HFF-Myc (cell line): ENCODE measurements at regions not wholly inside any gene's neighbourhood (a gene's known extent, or its start where the extent isn't known, plus 50 kb on each side); places are given as distances from the start of the nearest gene placed in this dataset.

ENCODE experiments used
- DNase-seq: peaks from one replicate; pipeline ENCODE4 v3.0.0-alpha.2; 2011; ENCODE audit warnings: low read depth; ENCODE audit errors: extremely low read depth
- H3K4me3 ChIP-seq: replicated peaks from 2 replicates; pipeline ENCODE4 v1.5.1; 2011; ENCODE audit warnings: low read depth, mild to moderate bottlenecking, control low read depth, low read length
- CTCF ChIP-seq: IDR thresholded peaks from 2 replicates; pipeline ENCODE4 v1.5.1; 2012; ENCODE audit warnings: mild to moderate bottlenecking, low read depth, low read length, control low read depth; ENCODE audit errors: missing control alignments

GRCh38 chr6:19024737-19025136, 637.6 kb downstream of the RNF144B start:
- no peak overlapping the region for H3K4me3 ChIP-seq
- no peak for DNase-seq
- no peak for TF ChIP-seq CTCF

- H3K4me3 ChIP-seq, result no peak overlapping the region
- no peak for DNase-seq
- TF ChIP-seq CTCF, result no peak
These were observed 641.1 kb downstream of the RNF144B start for GRCh38 chr6:19028201-19028600.

DNA sequence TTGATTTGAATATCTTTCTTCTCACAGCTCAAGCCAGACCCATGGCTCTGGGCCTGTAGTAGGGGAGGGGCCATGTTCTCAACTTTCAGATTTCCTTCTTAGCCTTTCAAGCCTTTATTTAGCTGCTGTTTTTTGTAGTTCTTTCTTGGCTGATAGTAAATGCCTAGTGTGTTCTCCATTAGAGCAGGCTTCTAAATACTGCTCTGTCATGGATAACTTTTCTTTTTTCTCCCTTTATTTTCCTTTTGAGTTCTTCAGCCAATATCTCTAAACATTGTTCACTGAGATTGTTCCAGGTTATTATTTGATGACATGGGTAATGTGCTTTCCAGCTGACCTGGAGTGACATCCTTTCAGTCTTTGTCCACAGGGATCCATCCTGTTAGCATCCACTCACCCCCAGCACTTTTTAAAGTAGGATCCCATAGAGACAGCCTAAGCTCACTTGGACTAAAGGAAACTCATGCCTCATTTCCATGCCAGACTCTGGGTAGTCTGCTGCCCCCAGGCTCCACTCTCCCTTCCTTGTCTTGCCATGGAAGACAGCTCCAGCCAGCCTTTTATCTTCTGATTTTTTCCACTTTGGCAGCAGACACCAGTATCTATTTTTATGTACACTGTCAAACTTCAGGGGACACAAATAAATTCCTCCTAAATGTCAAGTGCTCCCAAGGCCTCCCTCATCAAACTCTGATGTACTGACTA, 645.6 kb downstream of the RNF144B start:
- H3K4me3 ChIP-seq, result no peak overlapping the region
- no peak for DNase-seq
- TF ChIP-seq CTCF, result no peak

GRCh38 chr6:19033683-19034082, 646.5 kb downstream of the RNF144B start:
- no peak overlapping the region for H3K4me3 ChIP-seq
- TF ChIP-seq CTCF, result no peak

DNA sequence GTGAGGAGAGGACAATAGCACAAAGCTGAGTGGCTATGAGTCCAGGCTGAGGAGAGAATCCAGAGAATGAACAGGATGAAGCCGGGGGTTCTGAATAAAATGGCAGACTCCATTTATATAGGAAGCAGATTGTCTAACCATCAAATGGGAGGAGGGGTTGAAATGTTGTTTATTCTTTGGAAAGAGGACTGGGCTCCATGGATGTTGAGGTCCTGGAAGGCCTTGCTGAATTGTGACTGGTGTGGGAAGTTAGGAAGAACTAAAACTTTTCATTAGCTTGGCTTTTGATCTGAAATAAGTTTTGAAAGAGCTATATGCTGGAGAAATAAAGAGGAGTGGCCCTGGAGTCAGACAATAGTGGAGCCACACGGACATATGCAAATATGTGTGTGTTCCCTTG, 647.8 kb downstream of the RNF144B start:
- no peak overlapping the region for H3K4me3 ChIP-seq
- TF ChIP-seq CTCF, result no peak
- no peak for DNase-seq

More at GRCh38 chr6:19033683-19034082, 646.5 kb downstream of the RNF144B start:
- no peak for DNase-seq

- TF ChIP-seq CTCF, result no peak
- no peak for DNase-seq
- no peak overlapping the region for H3K4me3 ChIP-seq
These were observed 648.5 kb downstream of the RNF144B start for GRCh38 chr6:19035461-19036195.
